Neural progenitor cell (in vitro differentiated cells): ENCODE measurements at regions not wholly inside any gene's neighbourhood (a gene's known extent, or its start where the extent isn't known, plus 50 kb on each side); places are given as distances from the start of the nearest gene placed in this dataset.

ENCODE experiments used
- DNase-seq: peaks from one replicate; pipeline ENCODE4 v3.0.0-alpha.2; 2016; ENCODE audit warnings: low spot score
- H2AFZ ChIP-seq: fragments of 200-600 bp; sonication (generic); replicated peaks from 2 replicates; pipeline ENCODE4 v1.6.1; 2016; ENCODE audit warnings: antibody characterized with exemption
- H3F3A ChIP-seq: fragments of 200-600 bp; sonication (generic); 2 replicates; pipeline ENCODE4 v1.6.1; 2016; ENCODE audit warnings: antibody characterized with exemption, low read depth
- H3K27ac ChIP-seq: fragments of 200-600 bp; sonication (generic); 2 replicates; pipeline ENCODE4 v1.5.1; 2016; ENCODE audit warnings: mild to moderate bottlenecking
- H3K27me3 ChIP-seq: fragments of 200-600 bp; sonication (generic); 2 replicates; pipeline ENCODE4 v1.6.1; 2016; ENCODE audit warnings: mild to moderate bottlenecking, moderate library complexity
- H3K36me3 ChIP-seq: fragments of 200-600 bp; sonication (generic); 2 replicates; pipeline ENCODE4 v1.5.1; 2016
- H3K4me1 ChIP-seq: fragments of 200-600 bp; sonication (generic); 2 replicates; pipeline ENCODE4 v1.6.1; 2016; ENCODE audit warnings: mixed run types
- H3K4me2 ChIP-seq: fragments of 200-600 bp; sonication (generic); 2 replicates; pipeline ENCODE4 v1.6.1; 2016
- H3K4me3 ChIP-seq: fragments of 200-600 bp; sonication (generic); 2 replicates; pipeline ENCODE4 v1.5.1; 2016
- H3K79me2 ChIP-seq: fragments of 200-600 bp; sonication (generic); 2 replicates; pipeline ENCODE4 v1.6.1; 2016; ENCODE audit warnings: low read depth
- H3K9ac ChIP-seq: fragments of 200-600 bp; sonication (generic); 2 replicates; pipeline ENCODE4 v1.6.1; 2016
- H3K9me3 ChIP-seq: fragments of 200-600 bp; sonication (generic); 2 replicates; pipeline ENCODE4 v1.5.1; 2016; ENCODE audit warnings: low read depth
- H4K20me1 ChIP-seq: fragments of 200-600 bp; sonication (generic); 2 replicates; pipeline ENCODE4 v1.6.1; 2016; ENCODE audit warnings: low read depth
- H3K27ac Mint-ChIP-seq: 3 replicates; pipeline ENCODE4 v1.8.0; 2021; ENCODE audit warnings: mixed read lengths
- H3K27me3 Mint-ChIP-seq: 2 replicates; pipeline ENCODE4 v1.8.0; 2022; ENCODE audit warnings: low read depth, mild to moderate bottlenecking, inconsistent platforms, moderate library complexity, mixed read lengths; ENCODE audit not compliant: insufficient read depth
- H3K36me3 Mint-ChIP-seq: 3 replicates; pipeline ENCODE4 v1.8.0; 2021; ENCODE audit warnings: mixed read lengths
- H3K4me1 Mint-ChIP-seq: 3 replicates; pipeline ENCODE4 v1.8.0; 2021; ENCODE audit warnings: mixed read lengths
- H3K4me3 Mint-ChIP-seq: 3 replicates; pipeline ENCODE4 v1.8.0; 2021; ENCODE audit warnings: mild to moderate bottlenecking, moderate library complexity, mixed read lengths
- H3K9me3 Mint-ChIP-seq: 3 replicates; pipeline ENCODE4 v1.8.0; 2020; ENCODE audit warnings: mixed read lengths
- CTCF ChIP-seq: fragments of 200-600 bp; sonication (generic); IDR thresholded peaks from 2 replicates; pipeline ENCODE4 v1.5.1; 2017; ENCODE audit warnings: antibody characterized with exemption, mild to moderate bottlenecking
- EZH2 ChIP-seq: fragments of 200-600 bp; sonication (generic); IDR thresholded peaks from 2 replicates; pipeline ENCODE4 v1.6.1; 2017; ENCODE audit warnings: antibody characterized with exemption, mild to moderate bottlenecking, moderate library complexity
- EZH2phosphoT487 ChIP-seq: fragments of 200-600 bp; sonication (generic); IDR thresholded peaks from 2 replicates; pipeline ENCODE4 v1.6.1; 2017; ENCODE audit warnings: antibody characterized with exemption

DNA sequence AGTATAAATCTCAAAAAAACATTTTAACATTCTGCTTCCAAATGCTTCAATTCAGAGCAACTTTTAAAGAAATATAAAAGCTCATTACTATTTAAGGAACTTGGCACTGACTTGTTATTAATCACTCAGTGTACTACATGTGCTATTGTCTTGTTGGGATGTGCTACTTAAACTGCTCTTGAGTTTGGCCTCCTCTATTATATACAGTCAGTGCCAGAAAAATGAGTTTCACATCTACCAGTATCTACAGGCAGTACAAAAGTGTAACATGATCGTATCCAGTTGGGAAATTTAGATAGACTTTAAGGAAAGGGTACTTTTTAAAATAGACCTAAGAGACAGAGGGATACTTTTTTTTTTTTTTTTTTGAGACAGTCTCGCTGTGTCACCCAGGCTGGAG is 627.3 kb upstream of the SLC35B3 start:
- Histone ChIP-seq H3K9ac (no peak overlapping the region), H3K4me3 (no peak overlapping the region)

GRCh38 chr6:9057937-9058336 is 622.6 kb upstream of the SLC35B3 start:
- H3K9me3 Mint-ChIP-seq, result no peaks in the 10 kb centered on the region
- no peak overlapping the region for H3K4me2 ChIP-seq

More for the DNA sequence above, 627.3 kb upstream of the SLC35B3 start:
- H3K36me3 ChIP-seq, result no peaks in the 10 kb centered on the region
- H2AFZ ChIP-seq, result no peak overlapping the region
- Mint-ChIP-seq H3K36me3 (no peaks in the 10 kb centered on the region), H3K27ac (no peak overlapping the region), H3K9me3 (peaks cover under 1% of the 10 kb centered on the region), H3K4me3 (no peak overlapping the region), H3K27me3 (no peaks in the 10 kb centered on the region), H3K4me1 (no peaks in the 10 kb centered on the region)
- H3K9me3 ChIP-seq, result no peaks in the 10 kb centered on the region
- DNase-seq, result no peak
- H3F3A ChIP-seq, result no peaks in the 10 kb centered on the region
- H3K27me3 ChIP-seq, result no peaks in the 10 kb centered on the region
- H3K79me2 ChIP-seq, result no peaks in the 10 kb centered on the region
- no peaks in the 10 kb centered on the region for H4K20me1 ChIP-seq
- no peak overlapping the region for H3K4me2 ChIP-seq
- no peaks in the 10 kb centered on the region for H3K4me1 ChIP-seq
- TF ChIP-seq CTCF, result no peak
- TF ChIP-seq EZH2phosphoT487, result no peak
- no peak for TF ChIP-seq EZH2
- no peak overlapping the region for H3K27ac ChIP-seq

DNA sequence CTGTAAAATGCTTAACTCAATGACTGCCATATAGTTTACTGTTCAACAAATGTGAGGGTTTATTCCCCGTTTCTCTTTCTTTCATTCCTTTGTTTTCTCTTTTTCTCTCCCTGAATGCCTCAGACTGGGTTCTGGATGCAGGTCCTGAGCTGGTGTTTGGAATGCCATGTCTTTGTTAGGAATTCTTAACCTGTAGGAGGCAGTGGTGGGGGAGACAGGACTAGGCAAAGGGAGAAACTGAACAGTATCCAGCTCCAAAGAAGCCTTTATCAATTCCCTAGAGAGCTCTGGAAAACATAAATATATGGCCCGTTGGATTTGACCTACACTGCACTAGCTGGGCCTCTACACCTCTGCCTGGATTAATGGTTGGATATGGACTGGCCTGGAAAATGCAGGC is 621.2 kb upstream of the SLC35B3 start:
- no peaks in the 10 kb centered on the region for H3K9me3 ChIP-seq
- no peaks in the 10 kb centered on the region for H3K36me3 ChIP-seq
- no peak overlapping the region for H3K4me3 ChIP-seq
- no peak for TF ChIP-seq EZH2phosphoT487
- peak; percentile 14 for TF ChIP-seq CTCF
- TF ChIP-seq EZH2, result no peak
- Mint-ChIP-seq H3K36me3 (no peaks in the 10 kb centered on the region), H3K27me3 (no peaks in the 10 kb centered on the region), H3K27ac (no peak overlapping the region), H3K4me3 (no peak overlapping the region), H3K4me1 (no peaks in the 10 kb centered on the region), H3K9me3 (no peaks in the 10 kb centered on the region)
- no peaks in the 10 kb centered on the region for H3K4me1 ChIP-seq
- H3K9ac ChIP-seq, result no peak overlapping the region
- no peaks in the 10 kb centered on the region for H3K79me2 ChIP-seq
- no peaks in the 10 kb centered on the region for H4K20me1 ChIP-seq
- H3K4me2 ChIP-seq, result no peak overlapping the region
- no peak overlapping the region for H2AFZ ChIP-seq
- no peaks in the 10 kb centered on the region for H3F3A ChIP-seq
- no peak overlapping the region for H3K27ac ChIP-seq
- DNase-seq, result no peak
- no peaks in the 10 kb centered on the region for H3K27me3 ChIP-seq

More at GRCh38 chr6:9057937-9058336, 622.6 kb upstream of the SLC35B3 start:
- Histone ChIP-seq H3K4me3 (no peak overlapping the region), H3K4me1 (no peaks in the 10 kb centered on the region), H2AFZ (peak overlapping the region; percentile 15), H3F3A (no peaks in the 10 kb centered on the region), H3K36me3 (no peaks in the 10 kb centered on the region), H3K27me3 (no peaks in the 10 kb centered on the region), H3K79me2 (no peaks in the 10 kb centered on the region), H3K27ac (no peak overlapping the region), H3K9ac (no peak overlapping the region), H3K9me3 (no peaks in the 10 kb centered on the region), H4K20me1 (no peaks in the 10 kb centered on the region)
- H3K4me3 Mint-ChIP-seq, result no peak overlapping the region
- TF ChIP-seq EZH2 (no peak), CTCF (no peak), EZH2phosphoT487 (no peak)
- H3K4me1 Mint-ChIP-seq, result no peaks in the 10 kb centered on the region
- H3K36me3 Mint-ChIP-seq, result no peaks in the 10 kb centered on the region
- H3K27me3 Mint-ChIP-seq, result no peaks in the 10 kb centered on the region
- no peak for DNase-seq
- no peak overlapping the region for H3K27ac Mint-ChIP-seq

DNA sequence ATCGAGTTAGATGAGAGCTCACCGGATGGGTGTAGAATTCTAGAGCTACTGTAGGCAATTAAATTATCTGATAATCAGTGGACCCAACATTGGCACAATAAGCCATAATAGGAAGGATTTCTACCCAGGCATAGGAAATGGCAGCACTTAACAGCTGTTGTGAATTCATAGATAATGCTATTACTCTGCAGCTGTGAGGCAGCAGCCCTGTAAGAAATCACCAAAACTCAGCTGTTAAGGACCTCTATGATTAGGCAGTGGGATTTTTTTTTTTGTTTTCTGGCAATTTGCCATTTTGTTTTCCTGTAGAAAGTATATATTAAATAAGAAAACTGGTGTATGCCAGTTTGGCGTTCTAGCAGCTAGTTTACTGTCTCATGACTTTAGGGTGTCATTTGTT is 609.1 kb upstream of the SLC35B3 start:
- Mint-ChIP-seq H3K9me3 (peaks cover 12% of the 10 kb centered on the region), H3K4me3 (no peak overlapping the region), H3K36me3 (no peaks in the 10 kb centered on the region), H3K27me3 (peaks cover 7% of the 10 kb centered on the region), H3K4me1 (no peaks in the 10 kb centered on the region), H3K27ac (no peak overlapping the region)
- Histone ChIP-seq H4K20me1 (no peaks in the 10 kb centered on the region), H3K4me1 (no peaks in the 10 kb centered on the region), H3K4me3 (no peak overlapping the region), H3K27ac (no peak overlapping the region), H3K9ac (no peak overlapping the region), H3F3A (no peaks in the 10 kb centered on the region), H2AFZ (no peak overlapping the region), H3K36me3 (no peaks in the 10 kb centered on the region), H3K4me2 (no peak overlapping the region), H3K9me3 (no peaks in the 10 kb centered on the region), H3K27me3 (no peaks in the 10 kb centered on the region), H3K79me2 (no peaks in the 10 kb centered on the region)
- TF ChIP-seq EZH2phosphoT487 (no peak), EZH2 (no peak), CTCF (no peak)
- no peak for DNase-seq
